Activated T-helper 17 cell treated with anti-CD3 and anti-CD28 coated beads, Interleukin-2, amount 50 U/mL, for 72 hours (primary cell): ENCODE measurements at regions not wholly inside any gene's neighbourhood (a gene's known extent, or its start where the extent isn't known, plus 50 kb on each side); places are given as distances from the start of the nearest gene placed in this dataset.

Experiments
- ATAC-seq: fragments of 150-1000 bp; cut with Tn5 transposase; replicated peaks from 2 replicates; pipeline ENCODE4 v1.10.0; 2021; ENCODE audit warnings: mild to moderate bottlenecking, moderate library complexity
- H3K27ac Mint-ChIP-seq: one replicate; pipeline ENCODE4 v1.8.0; 2022; ENCODE audit warnings: mixed read lengths
- H3K27me3 Mint-ChIP-seq: one replicate; pipeline ENCODE4 v1.8.0; 2022; ENCODE audit warnings: mixed read lengths
- H3K36me3 Mint-ChIP-seq: one replicate; pipeline ENCODE4 v1.8.0; 2022; ENCODE audit warnings: low read depth, mild to moderate bottlenecking, mixed read lengths
- H3K4me1 Mint-ChIP-seq: one replicate; pipeline ENCODE4 v1.8.0; 2022; ENCODE audit warnings: mixed read lengths
- H3K4me3 Mint-ChIP-seq: one replicate; pipeline ENCODE4 v1.8.0; 2022; ENCODE audit warnings: mild to moderate bottlenecking, mixed read lengths
- H3K9me3 Mint-ChIP-seq: one replicate; pipeline ENCODE4 v1.8.0; 2022; ENCODE audit warnings: mixed read lengths

DNA sequence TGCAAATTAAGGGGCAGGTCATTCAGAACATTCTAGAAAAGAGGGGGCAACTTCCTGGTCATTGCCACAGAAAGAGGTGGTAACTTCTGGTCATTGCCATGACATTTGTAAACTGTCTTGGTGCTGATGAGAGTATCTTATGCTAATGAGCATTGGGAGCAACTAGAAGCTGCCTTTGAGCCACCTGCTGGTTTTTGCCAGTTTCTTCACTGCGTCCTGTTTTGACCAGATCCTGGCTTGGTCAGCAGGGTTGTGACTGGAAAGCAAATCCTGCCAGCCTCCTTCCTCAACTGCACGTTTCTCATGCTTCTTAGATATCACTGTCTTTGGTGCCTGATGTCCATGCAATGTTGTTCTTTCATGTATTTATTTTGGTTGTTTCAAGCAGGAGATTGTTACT is 53.2 kb upstream of the SPATA31C2 start:
- H3K36me3 Mint-ChIP-seq = no peaks in the 10 kb centered on the region

DNA sequence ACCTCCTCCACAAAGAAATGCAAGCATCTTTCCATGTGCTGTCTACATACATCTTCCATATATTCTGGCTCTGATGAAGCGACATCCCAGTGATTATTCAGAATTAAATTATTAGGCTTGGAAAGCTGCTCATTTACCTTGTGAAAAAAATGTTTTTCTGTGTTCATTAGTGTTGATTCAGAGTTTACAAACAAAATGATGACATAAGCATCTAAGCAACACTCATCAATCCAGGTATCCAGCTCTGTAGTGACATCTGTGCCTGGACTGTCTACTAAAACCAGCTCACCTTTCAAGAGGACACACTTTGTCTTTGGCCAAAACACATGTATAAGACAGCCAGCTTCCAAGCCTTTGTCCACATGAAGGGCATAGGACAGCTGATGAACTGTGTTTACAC is 51.1 kb upstream of the SPATA31C2 start:
- Mint-ChIP-seq H3K27me3 (peaks cover 45% of the 10 kb centered on the region), H3K4me3 (no peak overlapping the region), H3K27ac (no peak overlapping the region), H3K36me3 (no peaks in the 10 kb centered on the region), H3K4me1 (no peaks in the 10 kb centered on the region), H3K9me3 (no peaks in the 10 kb centered on the region)
- ATAC-seq = no peak

More for the DNA sequence above, 53.2 kb upstream of the SPATA31C2 start:
- no peak overlapping the region for H3K27ac Mint-ChIP-seq
- H3K27me3 Mint-ChIP-seq = peaks cover 41% of the 10 kb centered on the region
- no peak for ATAC-seq
- H3K4me3 Mint-ChIP-seq = no peak overlapping the region
- H3K4me1 Mint-ChIP-seq = no peaks in the 10 kb centered on the region
- no peaks in the 10 kb centered on the region for H3K9me3 Mint-ChIP-seq
